Esophagus mucosa (tissue), 1 donor: ENCODE measurements at regions not wholly inside any gene's neighbourhood (a gene's known extent, or its start where the extent isn't known, plus 50 kb on each side); places are given as distances from the start of the nearest gene placed in this dataset.
"Not testable (repeated sequence)": the region's sequence is repeated elsewhere in the genome, so short reads cannot be mapped to it uniquely, and the experiment has no call there.

Experiments
- ATAC-seq: fragments of 200-7000 bp; cut with Tn5 transposase; one replicate; pipeline ENCODE4 v1.9.1; 2020
- donor health status: DM: yes; HTN: yes; CAD: no.

DNA sequence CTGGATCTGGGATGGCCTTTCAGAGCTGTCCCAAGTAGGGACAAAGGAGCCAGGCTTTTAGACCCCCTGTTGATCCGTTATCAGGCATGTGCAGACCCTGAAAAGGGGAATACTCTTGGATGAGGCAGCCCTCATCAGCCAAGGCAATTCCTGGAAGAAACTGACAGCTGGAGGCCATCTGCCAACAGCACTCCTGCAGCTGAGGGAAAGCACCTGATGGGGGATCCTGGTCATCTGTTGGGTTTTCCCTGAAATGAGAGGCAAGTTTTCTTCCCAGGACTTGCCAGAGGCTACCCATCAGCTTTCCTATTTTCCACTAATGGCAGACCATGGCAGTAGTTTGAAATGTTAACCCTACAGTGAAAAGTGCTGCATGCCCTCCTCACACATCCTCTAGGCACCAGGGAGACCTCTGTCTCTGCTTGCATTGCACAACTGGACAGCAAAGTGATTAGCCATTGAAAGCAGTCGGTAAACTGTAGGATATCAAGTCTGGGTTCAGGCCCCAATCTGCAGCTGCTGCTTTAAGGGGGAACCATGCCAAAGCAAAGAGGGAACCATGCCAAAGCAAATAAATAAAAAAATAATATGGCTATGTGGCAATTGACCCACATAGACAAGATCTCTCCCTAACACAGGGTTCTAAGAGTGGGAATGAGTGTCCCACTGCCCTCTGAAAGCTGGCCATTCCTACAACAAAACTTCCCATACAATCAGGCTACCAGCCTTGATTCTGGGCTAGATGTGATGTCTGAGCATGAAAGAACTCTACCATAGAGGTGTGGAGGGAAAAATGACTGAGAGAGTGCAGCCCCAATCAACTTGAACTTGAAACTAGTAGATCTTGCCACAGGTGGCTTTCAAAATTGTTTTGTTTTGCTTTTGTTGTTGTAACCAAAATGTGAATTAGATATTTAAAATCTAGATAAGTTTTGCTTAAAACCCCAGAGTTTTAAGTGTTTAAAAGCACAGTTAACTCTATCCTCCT lies 232.0 kb upstream of the STT3B start:
- no peak for ATAC-seq

DNA sequence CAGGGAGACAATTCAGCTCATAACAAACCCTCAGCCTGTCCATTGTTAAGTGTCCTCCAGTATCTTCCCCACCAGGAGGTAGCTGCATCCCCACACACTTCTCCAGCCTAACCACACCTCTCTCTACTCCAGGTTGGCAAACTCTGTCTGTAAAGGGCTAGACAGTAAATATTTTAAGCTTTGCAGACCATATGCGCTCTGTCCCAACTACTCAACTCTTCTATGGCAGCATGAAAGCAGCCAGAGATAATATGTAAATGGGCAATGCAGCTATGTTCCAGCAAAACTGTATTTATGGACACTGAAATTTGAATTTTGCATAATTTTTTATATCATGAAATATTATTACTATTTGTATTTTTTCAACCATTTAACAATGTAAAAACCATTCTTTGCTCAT lies 230.4 kb upstream of the STT3B start:
- no peak for ATAC-seq

DNA sequence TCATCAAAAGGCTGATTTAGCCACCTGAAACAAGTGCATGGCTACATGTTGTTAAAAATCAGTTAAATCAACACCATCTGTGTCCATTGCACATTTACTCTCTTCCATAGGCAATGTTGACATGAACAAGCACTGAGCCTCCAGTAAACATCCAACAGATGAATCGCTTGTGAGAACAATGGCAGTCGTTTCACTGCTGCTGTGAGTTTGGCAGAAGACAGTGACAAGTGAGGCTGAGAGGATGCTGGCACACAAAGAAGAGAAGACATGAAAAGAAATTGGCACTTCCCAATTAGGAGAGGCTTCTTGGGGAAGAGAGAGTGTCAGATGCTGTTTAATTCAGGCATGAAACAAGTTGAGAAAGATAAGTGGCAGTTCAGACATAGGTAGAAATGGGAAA lies 227.4 kb upstream of the STT3B start:
- no peak for ATAC-seq

DNA sequence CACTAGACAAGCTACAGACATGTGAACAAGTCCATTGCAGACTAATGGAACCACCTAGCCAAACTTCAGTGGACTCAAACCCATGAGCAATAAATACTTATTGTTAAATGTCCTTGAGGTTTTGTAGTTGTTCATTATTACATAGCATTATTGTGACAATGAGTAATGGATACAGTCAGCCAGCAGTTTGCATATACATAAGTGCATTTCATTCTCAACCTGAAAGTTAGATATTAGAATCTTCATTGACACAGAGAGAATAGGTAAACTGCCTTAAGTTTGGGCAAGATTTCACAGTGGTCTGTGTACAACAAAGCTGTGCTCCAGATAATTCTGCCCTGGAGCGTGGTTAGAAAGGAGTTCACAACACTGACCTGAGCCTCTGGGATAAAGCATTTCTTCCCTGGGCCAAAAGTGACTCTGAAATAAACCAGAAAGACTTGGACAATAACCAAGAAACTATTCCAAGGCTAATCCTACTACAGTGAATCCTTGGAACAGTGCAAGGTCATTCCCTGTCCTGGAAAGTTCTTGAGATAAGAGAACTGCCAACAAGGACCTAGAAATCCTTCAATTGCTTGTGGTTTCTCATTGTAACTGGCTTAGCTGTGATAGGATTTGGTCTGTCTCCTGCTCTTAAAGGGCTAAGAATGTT lies 225.5 kb upstream of the STT3B start:
- no peak for ATAC-seq

DNA sequence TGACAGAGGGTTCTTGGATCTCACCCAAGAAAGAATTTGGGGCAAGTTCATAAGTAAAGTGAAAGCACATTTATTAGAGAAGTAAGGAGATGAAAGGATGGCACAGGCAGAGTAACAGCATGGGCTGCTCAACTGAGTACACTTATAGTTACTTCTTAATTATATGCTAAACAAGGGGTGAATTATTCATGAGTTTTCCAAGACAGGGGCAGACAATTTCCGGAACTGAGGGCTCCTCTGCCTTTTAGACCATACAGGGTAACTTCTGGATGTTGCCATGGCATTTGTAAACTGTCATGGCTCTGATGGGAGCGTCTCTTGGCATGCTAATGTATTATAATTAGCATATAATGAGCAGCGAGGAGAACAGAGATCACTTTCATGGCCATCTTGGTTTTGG lies 221.2 kb upstream of the STT3B start:
- ATAC-seq, result no peak

DNA sequence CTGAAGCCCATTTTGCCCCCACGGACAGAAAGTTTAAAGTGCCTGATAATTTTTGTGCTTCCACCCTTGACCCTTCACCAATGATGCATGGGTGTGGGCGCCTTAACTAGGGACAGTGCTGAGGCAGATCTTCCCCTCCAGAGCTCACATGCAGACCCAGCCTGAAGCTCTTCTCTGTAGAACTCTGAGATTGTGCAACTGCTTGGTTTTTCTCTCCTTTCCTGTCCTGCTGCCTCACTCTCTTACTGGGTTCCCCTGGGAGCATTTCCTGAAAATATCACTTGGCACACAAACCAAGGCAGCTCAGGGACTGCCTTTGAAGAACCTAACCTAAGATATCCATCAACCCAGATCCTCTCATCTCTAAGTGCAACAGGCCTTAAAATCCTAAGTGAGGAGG lies 220.3 kb upstream of the STT3B start:
- ATAC-seq, result no peak

DNA sequence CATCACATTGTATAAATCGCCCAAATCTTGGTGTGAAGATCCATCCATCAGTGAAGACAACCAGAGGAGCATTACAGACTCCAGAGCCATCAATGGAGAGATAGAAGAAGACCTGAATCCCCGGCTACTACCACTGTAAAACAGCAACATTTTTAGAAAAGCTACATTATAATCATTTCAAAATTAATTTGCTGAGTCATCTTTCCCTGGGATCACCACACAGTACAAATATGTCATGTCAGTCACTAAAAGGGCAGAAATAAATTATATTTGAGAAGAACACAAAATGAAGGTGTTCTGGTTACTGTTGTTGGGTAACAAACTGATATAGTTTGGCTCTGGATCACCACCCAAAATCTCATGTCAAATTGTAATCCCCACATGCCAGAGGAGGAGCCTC lies 218.5 kb upstream of the STT3B start:
- no peak for ATAC-seq

DNA sequence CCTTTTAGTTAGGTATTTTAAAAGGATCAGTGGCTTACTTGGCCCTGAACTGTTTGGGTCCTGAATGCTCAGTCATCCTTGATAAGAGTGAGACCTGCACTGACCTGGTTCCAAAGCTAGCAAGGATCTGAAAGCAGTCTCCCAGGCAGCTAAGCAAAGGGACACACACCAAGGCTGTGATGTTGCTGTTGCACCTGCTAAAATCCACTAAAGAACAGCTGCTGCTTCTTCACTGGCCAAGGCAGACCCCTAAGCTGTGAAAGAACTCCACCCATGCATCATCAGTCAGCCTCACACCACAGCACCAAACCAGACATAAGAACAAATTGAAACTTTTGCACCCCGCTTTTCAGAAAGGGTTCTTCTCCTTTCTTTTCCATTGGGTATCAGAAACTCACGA lies 213.4 kb upstream of the STT3B start:
- ATAC-seq, result no peak

- no peak for ATAC-seq
These were observed 211.1 kb upstream of the STT3B start for GRCh38 chr3:31321620-31322019.

- ATAC-seq, result no peak
These were observed 210.3 kb upstream of the STT3B start for GRCh38 chr3:31322460-31322859.

DNA sequence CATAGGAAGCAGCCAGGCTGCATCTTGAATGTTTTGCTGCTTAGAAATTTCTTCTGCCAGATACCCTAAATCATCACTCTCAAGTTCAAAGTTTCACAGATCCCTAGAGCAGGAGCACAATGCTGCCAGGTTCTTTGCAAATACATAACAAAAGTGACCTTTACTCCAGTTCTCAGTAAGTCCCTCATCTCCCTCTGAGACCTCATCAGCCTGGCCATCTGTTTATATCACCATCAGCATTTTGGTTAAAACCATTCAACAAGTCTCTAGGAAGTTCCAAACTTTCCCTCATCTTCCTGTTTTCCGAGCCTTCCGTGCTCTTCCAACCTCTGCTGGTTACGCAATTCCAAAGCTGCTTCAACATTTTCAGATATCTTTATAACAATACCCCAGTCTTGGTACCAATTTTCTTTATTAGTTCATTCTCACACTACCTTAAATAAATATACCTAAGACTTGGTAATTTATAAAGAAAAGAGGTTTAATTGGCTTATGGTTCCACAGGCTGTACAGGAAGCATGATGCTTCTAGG lies 204.8 kb upstream of the STT3B start:
- not testable (repeated sequence) for ATAC-seq

GRCh38 chr3:31331278-31331677 lies 201.4 kb upstream of the STT3B start:
- no peak for ATAC-seq

- ATAC-seq, result no peak
These were observed 191.6 kb upstream of the STT3B start for GRCh38 chr3:31341130-31341529.

GRCh38 chr3:31343075-31343474 lies 189.7 kb upstream of the STT3B start:
- ATAC-seq, result no peak

DNA sequence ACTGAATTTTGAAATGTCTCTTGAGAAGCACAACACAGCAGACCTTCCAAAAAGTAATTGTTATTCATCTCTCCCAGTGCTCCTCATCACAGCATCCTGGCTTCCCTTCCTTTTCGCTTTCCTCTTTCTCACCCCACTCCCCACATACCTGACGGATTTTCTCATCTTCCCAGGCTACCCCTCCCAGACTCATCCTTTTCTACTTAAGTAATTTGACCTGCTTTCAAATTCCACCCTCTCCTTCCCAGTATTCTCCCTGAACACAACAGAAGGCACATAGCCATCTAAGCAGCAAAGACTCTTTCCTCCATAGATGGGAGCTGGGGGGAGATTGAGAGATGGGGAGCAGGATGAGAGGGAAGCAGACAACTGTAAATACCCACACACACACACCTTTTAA lies 187.1 kb upstream of the STT3B start:
- no peak for ATAC-seq

DNA sequence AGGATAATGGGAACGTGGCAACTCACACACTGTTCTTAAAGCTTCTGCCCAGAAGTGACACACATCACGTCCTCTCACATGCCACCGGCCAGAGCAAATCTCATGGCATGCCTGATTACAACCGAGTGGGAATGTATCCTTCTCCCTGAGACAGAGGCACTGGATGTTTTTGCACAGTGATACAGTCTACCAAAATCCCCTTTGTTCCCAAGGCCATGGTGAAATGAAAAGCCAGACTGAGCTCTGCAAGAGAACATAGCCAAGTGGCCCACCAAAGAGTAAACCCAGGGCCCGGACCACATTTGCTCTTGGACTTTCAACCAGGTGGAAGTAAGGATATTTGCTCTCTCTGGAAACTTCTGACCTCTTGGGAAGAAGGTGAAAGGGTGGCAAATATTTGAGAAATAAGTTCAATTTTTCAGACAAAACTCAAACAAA lies 186.2 kb upstream of the STT3B start:
- ATAC-seq, result no peak

DNA sequence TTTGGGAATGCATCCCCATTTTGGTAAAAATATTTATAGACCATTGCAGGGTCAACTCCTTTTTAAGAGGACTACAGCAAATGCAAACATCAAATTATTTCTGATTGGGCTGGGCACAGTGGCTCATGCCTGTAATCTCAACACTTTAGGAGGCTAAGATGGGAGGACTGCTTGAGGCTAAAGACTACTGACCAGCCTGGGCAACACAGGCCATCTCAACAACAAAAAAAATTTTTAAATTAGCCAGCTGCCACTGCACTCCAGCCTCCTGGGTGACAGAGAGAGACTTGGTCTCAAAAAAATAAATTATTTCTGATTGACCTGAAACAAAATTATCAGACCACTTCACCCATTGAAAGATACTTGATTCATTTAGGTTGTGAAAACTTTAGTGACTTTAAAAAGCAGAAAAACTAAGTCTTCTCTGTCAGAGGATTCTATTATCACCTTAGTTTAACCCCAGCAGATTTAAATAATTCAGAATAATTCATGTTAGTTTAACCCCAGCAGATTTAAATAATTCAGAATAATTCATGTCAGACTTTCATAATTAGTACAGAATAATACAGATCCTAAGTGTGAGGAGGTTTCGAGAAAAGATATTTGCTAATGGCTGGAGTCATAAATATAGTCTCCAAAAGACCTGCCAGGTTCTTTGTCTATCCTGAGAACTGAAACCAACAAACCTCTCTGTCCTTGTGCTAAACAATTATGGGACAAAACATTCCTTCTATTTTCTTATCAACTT lies 183.6 kb upstream of the STT3B start:
- no peak for ATAC-seq

GRCh38 chr3:31350307-31350706 lies 182.4 kb upstream of the STT3B start:
- ATAC-seq, result no peak

DNA sequence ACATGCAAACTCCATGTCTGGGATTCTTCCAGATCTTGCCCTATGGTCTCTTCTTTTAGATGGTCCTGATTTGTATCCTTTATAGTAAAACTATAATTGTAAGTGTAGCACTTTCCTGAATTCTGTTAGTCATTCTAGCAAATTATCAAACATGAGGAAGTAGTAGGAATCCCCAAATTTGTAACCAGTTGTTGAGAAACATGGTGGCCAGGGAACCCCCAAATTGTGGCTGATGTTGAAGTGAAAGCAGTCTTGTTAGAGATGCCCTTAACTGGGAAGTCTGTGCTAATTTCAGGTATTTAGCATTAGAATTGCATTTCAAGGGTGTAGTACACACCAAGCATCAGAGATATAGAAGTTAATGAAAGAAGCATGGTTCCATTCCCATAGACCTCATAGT lies 180.4 kb upstream of the STT3B start:
- ATAC-seq, result no peak

- ATAC-seq, result no peak
These were observed 179.6 kb upstream of the STT3B start for GRCh38 chr3:31353166-31353565.

GRCh38 chr3:31354373-31354772 lies 178.4 kb upstream of the STT3B start:
- ATAC-seq, result no peak

- no peak for ATAC-seq
These were observed 176.9 kb upstream of the STT3B start for GRCh38 chr3:31355807-31356206.

DNA sequence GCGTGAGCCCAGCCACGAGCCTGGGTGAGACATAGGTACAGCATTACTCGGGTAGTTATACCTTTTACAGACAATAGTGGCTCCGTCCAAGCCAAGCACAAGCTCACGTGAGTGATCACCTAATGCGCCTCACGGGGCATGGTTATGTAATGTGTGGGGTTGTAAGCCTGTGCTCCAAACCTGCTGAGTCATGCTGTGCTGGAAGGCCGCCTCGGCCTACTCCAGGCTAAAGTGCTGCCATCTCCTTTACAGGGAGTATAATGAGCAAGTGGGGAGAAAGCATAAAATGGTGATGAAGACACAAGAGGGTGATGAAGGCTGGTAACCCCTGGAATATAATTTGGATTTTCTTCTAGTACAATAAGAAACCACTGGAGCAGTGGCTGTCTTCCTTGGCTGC lies 175.8 kb upstream of the STT3B start:
- peak; percentile 100 for ATAC-seq
